HG03342 (cell line): ENCODE measurements at regions not wholly inside any gene's neighbourhood (a gene's known extent, or its start where the extent isn't known, plus 50 kb on each side); places are given as distances from the start of the nearest gene placed in this dataset.

Experiments
- ATAC-seq: cut with Tn5 transposase; IDR thresholded peaks from one replicate; pipeline ENCODE4 v1.9.1; 2021; ENCODE audit warnings: mild to moderate bottlenecking, moderate library complexity; ENCODE audit not compliant: unreplicated experiment

GRCh38 chr9:71384343-71384742 is 262.9 kb upstream of the TRPM3 start:
- ATAC-seq, result no peak

- no peak for ATAC-seq
Observed at GRCh38 chr9:71383308-71383940, 262.0 kb upstream of the TRPM3 start.

- no peak for ATAC-seq
Observed at GRCh38 chr9:71368157-71368556, 246.7 kb upstream of the TRPM3 start.

GRCh38 chr9:71364186-71364955 is 242.9 kb upstream of the TRPM3 start:
- no peak for ATAC-seq

GRCh38 chr9:71363286-71363961 is 242.0 kb upstream of the TRPM3 start:
- no peak for ATAC-seq

GRCh38 chr9:71361357-71361756 is 239.9 kb upstream of the TRPM3 start:
- no peak for ATAC-seq

GRCh38 chr9:71357346-71357745 is 235.9 kb upstream of the TRPM3 start:
- no peak for ATAC-seq

- no peak for ATAC-seq
Observed at GRCh38 chr9:71355884-71356283, 234.5 kb upstream of the TRPM3 start.

GRCh38 chr9:71353720-71354119 is 232.3 kb upstream of the TRPM3 start:
- ATAC-seq, result no peak

GRCh38 chr9:71352837-71353236 is 231.4 kb upstream of the TRPM3 start:
- no peak for ATAC-seq

- ATAC-seq, result no peak
Observed at GRCh38 chr9:71349218-71349617, 227.8 kb upstream of the TRPM3 start.

GRCh38 chr9:71333321-71333720 is 211.9 kb upstream of the TRPM3 start:
- ATAC-seq, result no peak

- ATAC-seq, result no peak
Observed at GRCh38 chr9:71331603-71332002, 210.2 kb upstream of the TRPM3 start.

GRCh38 chr9:71329873-71330272 is 208.5 kb upstream of the TRPM3 start:
- ATAC-seq, result no peak

GRCh38 chr9:71326360-71326759 is 204.9 kb upstream of the TRPM3 start:
- ATAC-seq, result no peak

GRCh38 chr9:71323357-71323756 is 201.9 kb upstream of the TRPM3 start:
- ATAC-seq, result no peak

- ATAC-seq, result no peak
Observed at GRCh38 chr9:71322311-71322710, 200.9 kb upstream of the TRPM3 start.

- peak; percentile 46 for ATAC-seq
Observed at GRCh38 chr9:71308454-71308853, 187.0 kb upstream of the TRPM3 start.

GRCh38 chr9:71306134-71306533 is 184.7 kb upstream of the TRPM3 start:
- ATAC-seq, result no peak

- no peak for ATAC-seq
Observed at GRCh38 chr9:71303351-71303750, 181.9 kb upstream of the TRPM3 start.

GRCh38 chr9:71302776-71303175 is 181.4 kb upstream of the TRPM3 start:
- ATAC-seq, result no peak

- ATAC-seq, result no peak
Observed at GRCh38 chr9:71295928-71296327, 174.5 kb upstream of the TRPM3 start.
